HepG2 (cell line): ENCODE measurements at regions not wholly inside any gene's neighbourhood (a gene's known extent, or its start where the extent isn't known, plus 50 kb on each side); places are given as distances from the start of the nearest gene placed in this dataset.

Experiments used
- ATAC-seq: fragments of 200-7000 bp; cut with Tn5 transposase; 3 replicates; pipeline ENCODE4 v1.9.1; 2020; ENCODE audit warnings: mild to moderate bottlenecking, moderate library complexity
- BruUV-seq: library from RNA; stranded (reverse); fragments of 400-500 nt; replicated peaks from 2 replicates; lab custom pipeline; 2021; lab: Mats Ljungman, UMichigan
- CTCF ChIA-PET: fragments of 300-600 bp; formaldehyde crosslinking; extraction: SDS; loops from one replicate; lab custom pipeline; 2021; ENCODE audit warnings: low total read pairs, inconsistent platforms, low intra/inter-chr PET ratio; lab: Yijun Ruan, JAX
- POLR2A ChIA-PET: fragments of 350-600 bp; sonication (Branson Sonifier 250); formaldehyde crosslinking; loops from one replicate; lab custom pipeline; 2020; ENCODE audit warnings: antibody characterized with exemption, inconsistent platforms; lab: Yijun Ruan, JAX
- DNase-seq: peaks from one replicate; pipeline ENCODE4 v3.0.0-alpha.2; 2015; ENCODE audit warnings: low spot score
- FAIRE-seq: peaks from 3 replicates; lab custom pipeline; 2011; peaks lifted over from hg19 to GRCh38; lab: Jason Lieb, UNC
- H2AFZ ChIP-seq: one replicate; pipeline ENCODE4 v1.6.1; 2011; ENCODE audit warnings: low read length, inconsistent platforms
- H3K27ac ChIP-seq: fragments of 300-600 bp; 3 replicates; pipeline ENCODE4 v1.8.0; 2011; ENCODE audit warnings: mixed run types, mild to moderate bottlenecking, mixed read lengths, low read length, inconsistent platforms; ENCODE audit not compliant: insufficient read depth; ENCODE audit errors: extremely low read length
- H3K27me3 ChIP-seq, 2 experiments: fragments of 200-600 bp in 1 of 2; 2 replicates in 1 of 2; 3 replicates in 1 of 2; pipeline versions ENCODE4 v1.6.0 to v1.8.0; 2011; ENCODE audit warnings: low read length in 2 of 2, mild to moderate bottlenecking in 2 of 2, moderate library complexity in 2 of 2, inconsistent platforms in 1 of 2; ENCODE audit not compliant: insufficient read depth in 2 of 2, control insufficient read depth in 1 of 2
- H3K36me3 ChIP-seq, 2 experiments: fragments of 200-600 bp in 1 of 2; replicated peaks in 1 of 2; 2 replicates in 1 of 2; 3 replicates in 1 of 2; pipeline versions ENCODE4 v1.5.1 to v1.8.0; 2011; ENCODE audit warnings: low read length in 2 of 2, inconsistent platforms in 1 of 2; ENCODE audit not compliant: insufficient read depth in 2 of 2, control insufficient read depth in 1 of 2
- H3K4me1 ChIP-seq: 2 replicates; pipeline ENCODE4 v1.5.1; 2012; ENCODE audit warnings: low read length, inconsistent platforms; ENCODE audit not compliant: insufficient read depth
- H3K4me2 ChIP-seq: 2 replicates; pipeline ENCODE4 v1.6.0; 2011; ENCODE audit warnings: low read depth, low read length, inconsistent platforms
- H3K4me3 ChIP-seq, 3 experiments: fragments of 200-600 bp in 1 of 3; sonication (generic), shearing (Covaris generic) in 1 of 3; replicated peaks in 1 of 3; 2 replicates each; pipeline ENCODE4 v1.5.1; 2011 to 2016; ENCODE audit warnings: low read length in 3 of 3, inconsistent platforms in 2 of 3, low read depth in 2 of 3, mild to moderate bottlenecking in 2 of 3, control low read depth in 1 of 3, mixed read lengths in 1 of 3; ENCODE audit not compliant: insufficient read depth in 1 of 3
- H3K79me2 ChIP-seq: one replicate; pipeline ENCODE4 v1.6.1; 2011; ENCODE audit warnings: low read length, inconsistent platforms; ENCODE audit not compliant: insufficient read depth
- H3K9ac ChIP-seq: 2 replicates; pipeline ENCODE4 v1.6.0; 2011; ENCODE audit warnings: mild to moderate bottlenecking, low read depth, low read length, inconsistent platforms; ENCODE audit not compliant: insufficient read depth
- H3K9me3 ChIP-seq: 2 replicates; pipeline ENCODE4 v1.5.1; 2012; ENCODE audit warnings: mild to moderate bottlenecking, low read length
- H4K20me1 ChIP-seq: 2 replicates; pipeline ENCODE4 v1.6.0; 2011; ENCODE audit warnings: inconsistent platforms, mild to moderate bottlenecking, low read length, moderate library complexity; ENCODE audit not compliant: insufficient read depth
- BHLHE40 ChIP-seq: IDR thresholded peaks from 2 replicates; pipeline ENCODE4 v1.6.1; 2011; ENCODE audit warnings: low read length, improper control_type of control experiment
- HMG20A ChIP-seq: IDR thresholded peaks from 2 replicates; pipeline ENCODE4 v1.6.1; 2016; ENCODE audit warnings: borderline replicate concordance
- HNF4G ChIP-seq, 2 experiments: sonication (generic) in 1 of 2; formaldehyde crosslinking in 1 of 2; IDR thresholded peaks; 2 replicates each; pipeline versions ENCODE4 v1.4.0 to v1.6.1; 2011 to 2020; ENCODE audit warnings: borderline replicate concordance in 2 of 2, low read depth in 2 of 2, mild to moderate bottlenecking in 2 of 2, low read length in 1 of 2, missing genetic modification reagents in 1 of 2, moderate library complexity in 1 of 2
- KLF13 ChIP-seq: sonication (generic); formaldehyde crosslinking; IDR thresholded peaks from 2 replicates; pipeline ENCODE4 v1.4.0; 2020; ENCODE audit warnings: mild to moderate bottlenecking, missing genetic modification reagents
- MTF1 ChIP-seq: sonication (generic); formaldehyde crosslinking; IDR thresholded peaks from 2 replicates; pipeline ENCODE4 v1.5.0; 2020; ENCODE audit warnings: missing genetic modification reagents
- NPAS2 ChIP-seq: sonication (generic); formaldehyde crosslinking; IDR thresholded peaks from 2 replicates; pipeline ENCODE4 v1.8.0; 2022; ENCODE audit warnings: mild to moderate bottlenecking, missing genetic modification reagents, borderline replicate concordance
- POLR2A ChIP-seq, 2 experiments: IDR thresholded peaks; 2 replicates each; pipeline ENCODE4 v1.6.1; 2011; ENCODE audit warnings: low read depth in 2 of 2, low read length in 2 of 2, mild to moderate bottlenecking in 1 of 2, moderate library complexity in 1 of 2; ENCODE audit not compliant: insufficient read depth in 1 of 2
- ZNF20 ChIP-seq: sonication (generic); formaldehyde crosslinking; IDR thresholded peaks from 2 replicates; pipeline ENCODE4 v1.4.0; 2020; ENCODE audit warnings: mild to moderate bottlenecking, moderate library complexity, missing genetic modification reagents
- ZNF446 ChIP-seq: sonication (generic); formaldehyde crosslinking; IDR thresholded peaks from 2 replicates; pipeline ENCODE4 v1.5.0; 2020; ENCODE audit warnings: mild to moderate bottlenecking, missing genetic modification reagents
- ZNF644 ChIP-seq: IDR thresholded peaks from 2 replicates; pipeline ENCODE4 v1.6.1; 2016; ENCODE audit warnings: low read depth
- ZNF850 ChIP-seq: sonication (generic); formaldehyde crosslinking; conservative IDR thresholded peaks from 2 replicates; pipeline ENCODE4 v1.9.0; 2021; ENCODE audit warnings: mild to moderate bottlenecking, missing genetic modification reagents
- ZSCAN29 ChIP-seq: sonication (generic); formaldehyde crosslinking; conservative IDR thresholded peaks from 2 replicates; pipeline ENCODE4 v1.4.0; 2020; ENCODE audit warnings: mild to moderate bottlenecking, missing genetic modification reagents
- WGBS: methylation state at CpG from one replicate; pipeline ENCODE4 v1.1.6; 2017; ENCODE audit warnings: low lambda C conversion rate; 5-methylcytosine and 5-hydroxymethylcytosine counted together
- in situ Hi-C: cut with HindIII; loops from 2 replicates; pipeline ENCODE4 v1.10.0; 2017; ENCODE audit warnings: low pct_unique_long_range_greater_than_20kb; ENCODE audit not compliant: extremely low pct_ligation_motif_present
- intact Hi-C: fragments of 100-400 bp; cut with micrococcal nuclease; formaldehyde crosslinking; loops from one replicate; pipeline ENCODE4 v1.10.0; 2022; ENCODE audit not compliant: unreplicated experiment
- TF ChIP-seq, protein P1 (sequence below): sonication (generic); formaldehyde crosslinking; IDR thresholded peaks from 2 replicates; pipeline ENCODE4 v1.5.0; 2020; ENCODE audit warnings: missing genetic modification reagents
- TF ChIP-seq, protein P2 (sequence below): sonication (generic); formaldehyde crosslinking; IDR thresholded peaks from 2 replicates; pipeline ENCODE4 v1.5.0; 2020; ENCODE audit warnings: missing genetic modification reagents
- TF ChIP-seq, protein P3 (sequence below): sonication (generic); formaldehyde crosslinking; IDR thresholded peaks from 2 replicates; pipeline ENCODE4 v1.4.0; 2020; ENCODE audit warnings: missing genetic modification reagents, borderline replicate concordance

DNA sequence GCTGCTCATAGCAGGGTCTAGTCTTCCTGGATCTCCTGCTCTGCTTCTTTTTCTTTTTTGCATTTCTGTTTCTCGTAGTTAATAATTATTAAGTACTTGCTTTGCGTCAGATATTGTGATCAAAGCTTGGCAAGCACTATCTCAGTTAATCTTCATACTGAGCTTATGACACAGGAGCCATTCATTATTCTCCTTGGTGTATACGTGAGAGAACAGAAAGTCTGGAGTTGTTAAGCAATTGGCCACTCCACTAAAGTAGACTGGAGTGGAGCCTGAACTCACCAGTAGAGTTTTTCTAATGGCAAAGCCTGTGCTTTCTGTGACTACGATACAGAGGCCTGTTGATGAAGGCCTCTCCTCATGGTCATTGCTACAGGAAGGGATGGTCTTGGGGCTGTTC lies 285.9 kb downstream of the RFC3 start:
- no TSS peak for BruUV-seq
- POLR2A ChIA-PET = no interaction called here
- Histone ChIP-seq H2AFZ (no peak overlapping the region), H4K20me1 (no peaks in the 10 kb centered on the region), H3K27me3 (no peaks in the 10 kb centered on the region), H3K79me2 (no peaks in the 10 kb centered on the region), H3K4me2 (peak overlapping the region; percentile 36)
- peak; percentile 5 for DNase-seq
- TF ChIP-seq HMG20A (CRISPR knock-in tag) = 0 out of 2 replicates have a peak, but pooled peaks have one; percentile 8
- TF ChIP-seq, protein P1, sequence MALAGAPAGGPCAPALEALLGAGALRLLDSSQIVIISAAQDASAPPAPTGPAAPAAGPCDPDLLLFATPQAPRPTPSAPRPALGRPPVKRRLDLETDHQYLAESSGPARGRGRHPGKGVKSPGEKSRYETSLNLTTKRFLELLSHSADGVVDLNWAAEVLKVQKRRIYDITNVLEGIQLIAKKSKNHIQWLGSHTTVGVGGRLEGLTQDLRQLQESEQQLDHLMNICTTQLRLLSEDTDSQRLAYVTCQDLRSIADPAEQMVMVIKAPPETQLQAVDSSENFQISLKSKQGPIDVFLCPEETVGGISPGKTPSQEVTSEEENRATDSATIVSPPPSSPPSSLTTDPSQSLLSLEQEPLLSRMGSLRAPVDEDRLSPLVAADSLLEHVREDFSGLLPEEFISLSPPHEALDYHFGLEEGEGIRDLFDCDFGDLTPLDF (CRISPR knock-in tag) = no peak
- TF ChIP-seq ZNF644 (CRISPR knock-in tag) = 0 out of 2 replicates have a peak, but pooled peaks have one; percentile 30
- TF ChIP-seq, protein P2, sequence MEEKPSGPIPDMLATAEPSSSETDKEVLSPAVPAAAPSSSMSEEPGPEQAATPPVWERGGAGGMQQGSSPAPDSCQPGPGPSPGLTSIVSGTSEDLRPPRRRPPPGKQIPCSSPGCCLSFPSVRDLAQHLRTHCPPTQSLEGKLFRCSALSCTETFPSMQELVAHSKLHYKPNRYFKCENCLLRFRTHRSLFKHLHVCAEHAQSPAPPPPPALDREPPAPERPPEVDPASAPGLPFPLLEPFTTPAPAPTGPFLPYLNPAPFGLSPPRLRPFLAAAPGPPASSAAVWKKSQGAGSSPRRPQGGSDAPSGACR (CRISPR knock-in tag) = no peak
- TF ChIP-seq MTF1 (CRISPR knock-in tag) = no peak
- TF ChIP-seq, all 625 proteins: peak for 2
- CTCF ChIA-PET = no interaction called here
- H3K4me1 ChIP-seq = peaks cover 33% of the 10 kb centered on the region
- H3K4me3 ChIP-seq = no peak overlapping the region
- no peaks in the 10 kb centered on the region for H3K36me3 ChIP-seq
- peak; percentile 75 for ATAC-seq
- in situ Hi-C loops (no loop called here), intact Hi-C loops (no loop called here)
- FAIRE-seq = no peak
- 18% methylated on average over 4 of the region's 4 CpGs for WGBS
- H3K9ac ChIP-seq = no peak overlapping the region; the same call in 1 of the 2 replicates
- no peak overlapping the region for H3K27ac ChIP-seq
- H3K9me3 ChIP-seq = no peaks in the 10 kb centered on the region

DNA sequence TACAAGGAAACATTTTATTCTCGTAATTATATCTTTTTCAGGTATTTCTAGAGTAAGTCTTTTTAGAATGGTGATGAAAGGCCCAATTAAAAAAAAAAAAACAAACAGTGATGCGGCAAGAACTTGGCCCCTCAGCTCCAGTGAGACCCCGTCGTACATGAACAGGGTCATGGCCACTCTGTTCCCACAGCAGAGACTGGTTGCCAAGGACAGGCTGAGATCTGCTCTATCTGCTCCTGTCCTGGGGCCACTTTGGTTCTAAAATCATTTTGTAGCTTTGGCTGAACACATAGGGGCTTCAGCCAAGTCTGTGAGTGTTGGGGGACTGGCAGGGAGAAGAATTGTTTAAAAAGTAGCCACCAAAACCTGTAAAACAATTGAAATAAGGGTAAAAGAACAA lies 286.9 kb downstream of the RFC3 start:
- Histone ChIP-seq H3K36me3 (no peaks in the 10 kb centered on the region), H3K4me1 (peaks cover 33% of the 10 kb centered on the region), H3K79me2 (no peaks in the 10 kb centered on the region), H2AFZ (no peak overlapping the region), H3K9me3 (no peaks in the 10 kb centered on the region), H4K20me1 (no peaks in the 10 kb centered on the region), H3K27me3 (no peaks in the 10 kb centered on the region), H3K4me2 (peak overlapping the region; percentile 34), H3K9ac (no peak overlapping the region), H3K27ac (no peak overlapping the region), H3K4me3 (no peak overlapping the region)
- WGBS = 32% methylated on average over 4 of the region's 4 CpGs
- intact Hi-C loops (no loop called here), in situ Hi-C loops (no loop called here)
- FAIRE-seq (no peak), DNase-seq (no peak), ATAC-seq (peak; percentile 64)
- TF ChIP-seq, protein P3, sequence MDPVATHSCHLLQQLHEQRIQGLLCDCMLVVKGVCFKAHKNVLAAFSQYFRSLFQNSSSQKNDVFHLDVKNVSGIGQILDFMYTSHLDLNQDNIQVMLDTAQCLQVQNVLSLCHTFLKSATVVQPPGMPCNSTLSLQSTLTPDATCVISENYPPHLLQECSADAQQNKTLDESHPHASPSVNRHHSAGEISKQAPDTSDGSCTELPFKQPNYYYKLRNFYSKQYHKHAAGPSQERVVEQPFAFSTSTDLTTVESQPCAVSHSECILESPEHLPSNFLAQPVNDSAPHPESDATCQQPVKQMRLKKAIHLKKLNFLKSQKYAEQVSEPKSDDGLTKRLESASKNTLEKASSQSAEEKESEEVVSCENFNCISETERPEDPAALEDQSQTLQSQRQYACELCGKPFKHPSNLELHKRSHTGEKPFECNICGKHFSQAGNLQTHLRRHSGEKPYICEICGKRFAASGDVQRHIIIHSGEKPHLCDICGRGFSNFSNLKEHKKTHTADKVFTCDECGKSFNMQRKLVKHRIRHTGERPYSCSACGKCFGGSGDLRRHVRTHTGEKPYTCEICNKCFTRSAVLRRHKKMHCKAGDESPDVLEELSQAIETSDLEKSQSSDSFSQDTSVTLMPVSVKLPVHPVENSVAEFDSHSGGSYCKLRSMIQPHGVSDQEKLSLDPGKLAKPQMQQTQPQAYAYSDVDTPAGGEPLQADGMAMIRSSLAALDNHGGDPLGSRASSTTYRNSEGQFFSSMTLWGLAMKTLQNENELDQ = no peak
- TF ChIP-seq KLF13 (CRISPR knock-in tag) = no peak
- no peak for TF ChIP-seq NPAS2
- no peak for TF ChIP-seq HNF4G (IDR thresholded peaks at IDR 0.05; ENCODE audit: borderline replicate concordance, low read depth, low read length)
- no peak for TF ChIP-seq HNF4G (CRISPR knock-in tag; IDR thresholded peaks at IDR 0.05; ENCODE audit: borderline replicate concordance, low read depth)
- no peak for TF ChIP-seq ZNF446 (CRISPR knock-in tag)
- no peak for TF ChIP-seq ZSCAN29 (CRISPR knock-in tag)
- TF ChIP-seq POLR2A (IDR thresholded peaks at IDR 0.05; ENCODE audit: insufficient read depth in 1 of 2, low read depth in 2 of 2, low read length in 2 of 2) = no peak
- no peak for TF ChIP-seq ZNF850 (CRISPR knock-in tag)
- TF ChIP-seq BHLHE40 = no peak
- no peak for TF ChIP-seq ZNF20 (CRISPR knock-in tag)
- TSS peak; percentile 59 for BruUV-seq
- ChIA-PET CTCF (no interaction called here), POLR2A (no interaction called here)
